Left kidney (tissue), 1 donor: ENCODE measurements at regions not wholly inside any gene's neighbourhood (a gene's known extent, or its start where the extent isn't known, plus 50 kb on each side); places are given as distances from the start of the nearest gene placed in this dataset.

ENCODE experiments used
- DNase-seq: peaks from one replicate; pipeline ENCODE4 v3.0.0-alpha.2; 2013

GRCh38 chr12:43011383-43011926, 421.9 kb upstream of the PRICKLE1 start:
- no peak for DNase-seq

- peak; percentile 24 for DNase-seq
Measured at GRCh38 chr12:43009846-43010240, 420.3 kb upstream of the PRICKLE1 start.

GRCh38 chr12:43008953-43009845, 419.7 kb upstream of the PRICKLE1 start:
- DNase-seq: no peak

DNA sequence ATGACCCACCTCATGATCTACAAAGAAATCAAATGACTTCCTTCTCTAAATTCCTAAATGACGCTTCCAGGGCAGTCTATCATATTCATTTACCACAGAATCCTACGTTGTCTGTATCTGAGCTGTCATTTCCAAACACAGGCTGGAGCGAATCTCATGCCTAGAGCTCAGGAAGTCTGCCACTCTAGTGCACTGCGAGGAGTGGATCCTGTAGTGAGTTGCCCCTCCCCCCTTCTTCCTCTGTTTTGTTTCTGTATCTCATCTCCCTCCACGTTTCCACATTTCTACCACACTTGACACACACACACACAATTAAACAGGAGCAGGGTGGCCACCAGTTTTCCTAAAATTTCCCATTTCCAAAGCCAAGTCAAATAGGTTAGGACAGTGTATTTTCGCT, 415.4 kb upstream of the PRICKLE1 start:
- no peak for DNase-seq

GRCh38 chr12:43004141-43004540, 414.6 kb upstream of the PRICKLE1 start:
- DNase-seq: no peak

DNA sequence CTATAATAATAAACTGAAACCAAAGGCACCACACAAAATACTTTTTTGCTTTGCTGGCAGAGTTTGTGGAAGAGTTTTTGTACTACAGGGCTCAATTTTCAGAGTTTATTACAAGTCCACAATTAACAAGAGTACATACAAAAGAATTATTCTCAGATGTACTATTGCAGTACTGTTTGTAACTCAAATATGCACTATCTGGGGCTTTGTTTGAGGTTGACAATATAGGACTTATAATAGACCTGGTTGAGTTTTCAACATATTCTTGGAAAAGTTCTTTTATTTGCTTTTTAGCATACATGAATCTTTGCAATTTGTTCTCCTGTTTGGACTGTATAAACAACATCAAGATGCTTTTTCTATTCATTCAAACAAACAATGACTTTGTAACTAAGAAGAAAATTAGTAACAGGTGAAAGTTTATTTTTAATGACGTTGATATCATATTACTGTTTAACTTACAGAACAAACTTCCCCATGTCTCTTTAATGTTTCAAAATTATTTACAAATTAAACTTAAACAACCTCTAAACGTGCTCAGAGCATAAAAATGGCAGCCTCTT, 407.4 kb upstream of the PRICKLE1 start:
- no peak for DNase-seq

- DNase-seq: no peak
Measured at GRCh38 chr12:42992826-42993225, 403.3 kb upstream of the PRICKLE1 start.

GRCh38 chr12:42990387-42990786, 400.8 kb upstream of the PRICKLE1 start:
- no peak for DNase-seq

GRCh38 chr12:42987216-42987650, 397.7 kb upstream of the PRICKLE1 start:
- no peak for DNase-seq

DNA sequence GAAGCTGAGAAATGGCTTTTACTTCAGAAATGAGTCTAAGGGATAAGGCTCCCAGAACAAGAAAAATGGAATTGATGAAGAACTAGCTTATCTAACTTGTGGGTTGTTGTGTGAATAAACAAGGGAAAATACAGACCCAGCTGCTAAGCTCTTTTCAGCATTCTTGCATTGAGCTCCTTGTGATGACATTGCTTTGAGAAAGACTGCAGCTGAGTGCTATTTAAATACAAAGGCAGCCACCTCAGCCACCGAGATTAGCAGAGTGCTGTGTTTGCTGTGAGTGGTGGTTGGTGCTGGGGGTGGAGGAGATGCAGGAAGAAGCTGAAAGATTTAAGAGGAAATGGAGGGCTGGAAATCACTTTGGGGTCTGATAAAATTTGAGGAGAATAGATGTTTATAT, 396.0 kb upstream of the PRICKLE1 start:
- no peak for DNase-seq

GRCh38 chr12:42982828-42983227, 393.3 kb upstream of the PRICKLE1 start:
- no peak for DNase-seq

- DNase-seq: no peak
Measured at GRCh38 chr12:42981379-42981778, 391.8 kb upstream of the PRICKLE1 start.

DNA sequence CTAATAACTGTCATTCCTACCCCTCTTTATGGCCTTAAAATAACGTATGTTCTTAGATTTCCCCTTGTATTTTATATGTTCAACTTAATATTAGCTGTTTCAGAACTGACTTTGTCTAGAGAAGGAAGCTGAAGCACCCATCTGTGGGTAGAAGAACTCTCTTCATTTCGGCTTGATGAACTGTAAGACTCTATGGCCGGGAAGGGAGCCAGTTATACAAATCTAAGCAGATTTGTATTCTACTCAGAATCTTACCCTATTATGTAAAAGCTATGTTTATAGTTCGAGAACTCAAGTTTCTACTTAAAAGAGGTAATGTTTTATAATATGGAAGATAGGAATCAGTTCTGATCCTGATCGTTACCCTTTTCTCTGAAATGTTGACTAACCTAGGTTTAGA, 390.9 kb upstream of the PRICKLE1 start:
- DNase-seq: no peak

DNA sequence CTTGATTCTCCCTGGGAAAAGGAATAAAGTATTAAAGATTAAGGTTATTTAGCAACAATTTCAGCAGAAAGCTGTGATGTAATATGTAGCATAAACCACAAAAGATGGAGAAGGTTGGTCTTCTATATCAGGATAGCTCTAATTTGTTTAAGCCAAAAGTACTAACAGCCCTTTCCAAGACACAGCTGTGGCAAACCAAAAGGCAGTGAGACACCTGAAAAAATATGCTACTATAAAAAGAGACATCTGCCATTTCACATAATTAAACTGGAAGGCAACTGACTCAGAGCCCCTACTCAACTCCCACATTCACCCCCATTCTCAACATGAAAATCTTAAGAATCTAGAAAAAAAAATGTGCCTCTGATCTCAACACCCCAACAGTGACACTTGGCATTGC, 390.2 kb upstream of the PRICKLE1 start:
- DNase-seq: no peak

GRCh38 chr12:42978708-42979107, 389.2 kb upstream of the PRICKLE1 start:
- peak; percentile 24 for DNase-seq

DNA sequence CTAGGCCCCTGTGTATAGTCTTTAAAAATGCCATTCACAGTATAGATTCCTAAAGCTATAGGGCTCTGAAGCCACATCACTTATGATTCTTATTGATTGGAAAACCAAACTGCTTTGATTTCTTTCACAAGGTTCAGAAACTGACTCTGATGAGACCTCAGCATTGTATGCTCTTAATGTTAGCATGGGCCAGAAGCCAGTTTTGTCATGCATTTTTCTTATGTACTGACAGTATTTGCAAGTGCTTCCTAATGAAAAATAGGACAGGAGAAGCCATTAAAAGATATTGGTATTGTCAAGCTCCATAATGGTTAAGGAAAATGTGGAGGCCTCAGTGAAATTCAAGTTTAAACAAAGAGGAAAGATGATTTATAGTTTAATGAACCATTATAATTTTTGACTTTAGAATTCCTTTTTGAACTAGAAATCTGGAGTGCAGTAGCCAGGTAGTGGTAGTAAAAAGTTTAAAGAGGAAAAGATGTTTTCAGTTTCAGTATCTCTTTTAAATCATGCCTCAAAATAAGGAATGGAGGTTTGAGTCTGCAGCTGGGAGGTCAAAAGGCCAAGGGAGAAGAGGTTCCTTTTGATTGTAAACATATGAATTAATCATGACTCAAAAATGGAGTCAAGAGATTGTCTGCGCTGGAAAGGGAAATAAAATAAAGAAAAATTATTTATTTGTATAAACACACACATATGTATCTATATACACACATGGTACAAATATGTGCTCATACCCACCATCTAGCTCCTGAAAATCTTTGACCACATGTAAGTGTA, 388.1 kb upstream of the PRICKLE1 start:
- DNase-seq: no peak

- DNase-seq: no peak
Measured at GRCh38 chr12:42976620-42977019, 387.1 kb upstream of the PRICKLE1 start.

GRCh38 chr12:42976122-42976521, 386.6 kb upstream of the PRICKLE1 start:
- no peak for DNase-seq

DNA sequence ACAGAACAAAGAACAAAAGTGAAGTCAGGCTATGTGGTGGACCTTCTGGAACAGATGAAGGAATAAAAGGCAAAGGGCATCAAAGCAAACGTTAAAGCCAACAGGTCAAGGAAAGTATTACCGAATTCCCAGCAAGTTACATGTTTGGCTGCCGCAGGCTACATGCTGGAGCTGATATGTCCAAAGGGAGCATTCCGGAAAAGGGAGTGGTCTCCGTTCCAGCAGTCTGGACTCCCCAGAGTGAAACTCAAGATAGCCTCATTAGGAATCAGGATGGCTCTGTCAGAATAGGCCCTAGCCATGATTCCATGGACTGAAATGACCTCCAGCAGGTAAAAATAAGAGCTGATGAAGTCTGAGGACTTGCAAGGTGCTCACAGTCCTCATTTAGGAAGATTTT, 379.8 kb upstream of the PRICKLE1 start:
- DNase-seq: no peak

GRCh38 chr12:42968426-42968825, 378.9 kb upstream of the PRICKLE1 start:
- DNase-seq: no peak

DNA sequence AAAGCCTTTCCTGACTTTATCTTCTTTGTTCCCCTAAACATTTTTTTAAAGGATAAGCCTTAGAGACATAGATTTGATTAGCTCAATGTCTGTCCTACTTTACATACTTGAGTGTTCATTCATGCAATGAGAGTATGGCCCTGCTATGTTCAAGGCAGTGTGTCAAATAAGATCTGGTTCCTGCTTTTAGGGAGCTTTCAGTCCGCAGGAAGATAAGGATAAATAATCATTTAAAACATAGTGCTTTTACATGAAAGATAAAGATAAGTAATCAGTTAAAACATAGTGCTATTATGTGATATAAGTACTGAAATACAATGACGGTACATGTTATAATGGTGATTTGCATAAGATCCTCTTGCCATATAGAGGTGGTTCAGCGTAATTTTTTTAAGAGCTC, 378.3 kb upstream of the PRICKLE1 start:
- no peak for DNase-seq

- no peak for DNase-seq
Measured at GRCh38 chr12:42963988-42964387, 374.4 kb upstream of the PRICKLE1 start.

- no peak for DNase-seq
Measured at GRCh38 chr12:42962384-42962783, 372.8 kb upstream of the PRICKLE1 start.
